ENCODE measurements at regions not wholly inside any gene's neighbourhood (a gene's known extent, or its start where the extent isn't known, plus 50 kb on each side); places are given as distances from the start of the nearest gene placed in this dataset.

- H3K9me3 ChIP-seq (ENCODE audit: control insufficient read depth, insufficient read depth, low read length), result no peaks in the 10 kb centered on the region
- H3K36me3 ChIP-seq (ENCODE audit: insufficient read depth, low read length), result no peaks in the 10 kb centered on the region
- no peak overlapping the region for H3K9ac ChIP-seq (ENCODE audit: low read depth, low read length)
- peaks cover 4% of the 10 kb centered on the region; the same call in 1 of the 2 replicates for H3K4me1 ChIP-seq (ENCODE audit: insufficient read depth, low read length)
Observed at GRCh38 chr2:220147161-220148038, 520.0 kb downstream of the SLC4A3 start.

- Histone ChIP-seq H3K4me1 (ENCODE audit: insufficient read depth, low read length) (no peaks in the 10 kb centered on the region), H3K9ac (ENCODE audit: low read depth, low read length) (no peak overlapping the region), H3K36me3 (ENCODE audit: insufficient read depth, low read length) (no peaks in the 10 kb centered on the region), H3K9me3 (ENCODE audit: control insufficient read depth, insufficient read depth, low read length) (no peaks in the 10 kb centered on the region)
Observed at GRCh38 chr2:220148471-220149248, 521.2 kb downstream of the SLC4A3 start.

GRCh38 chr2:220151341-220151740, 523.9 kb downstream of the SLC4A3 start:
- no peaks in the 10 kb centered on the region for H3K4me1 ChIP-seq (ENCODE audit: insufficient read depth, low read length)
- H3K9me3 ChIP-seq (ENCODE audit: control insufficient read depth, insufficient read depth, low read length), result no peaks in the 10 kb centered on the region
- no peaks in the 10 kb centered on the region for H3K36me3 ChIP-seq (ENCODE audit: insufficient read depth, low read length)
- H3K9ac ChIP-seq (ENCODE audit: low read depth, low read length), result no peak overlapping the region

- Histone ChIP-seq H3K9ac (ENCODE audit: low read depth, low read length) (no peak overlapping the region), H3K36me3 (ENCODE audit: insufficient read depth, low read length) (no peaks in the 10 kb centered on the region), H3K9me3 (ENCODE audit: control insufficient read depth, insufficient read depth, low read length) (no peaks in the 10 kb centered on the region), H3K4me1 (ENCODE audit: insufficient read depth, low read length) (no peaks in the 10 kb centered on the region)
Observed at GRCh38 chr2:220152281-220152935, 525.0 kb downstream of the SLC4A3 start.

- Histone ChIP-seq H3K9ac (ENCODE audit: low read depth, low read length) (no peak overlapping the region), H3K36me3 (ENCODE audit: insufficient read depth, low read length) (no peaks in the 10 kb centered on the region), H3K9me3 (ENCODE audit: control insufficient read depth, insufficient read depth, low read length) (no peaks in the 10 kb centered on the region), H3K4me1 (ENCODE audit: insufficient read depth, low read length) (no peaks in the 10 kb centered on the region)
Observed at GRCh38 chr2:220153118-220153517, 525.7 kb downstream of the SLC4A3 start.

- no peaks in the 10 kb centered on the region for H3K9me3 ChIP-seq (ENCODE audit: control insufficient read depth, insufficient read depth, low read length)
- H3K36me3 ChIP-seq (ENCODE audit: insufficient read depth, low read length), result no peaks in the 10 kb centered on the region
- no peaks in the 10 kb centered on the region for H3K4me1 ChIP-seq (ENCODE audit: insufficient read depth, low read length)
- no peak overlapping the region for H3K9ac ChIP-seq (ENCODE audit: low read depth, low read length)
Observed at GRCh38 chr2:220154304-220154703, 526.9 kb downstream of the SLC4A3 start.

- H3K36me3 ChIP-seq (ENCODE audit: insufficient read depth, low read length), result no peaks in the 10 kb centered on the region
- no peak overlapping the region for H3K9ac ChIP-seq (ENCODE audit: low read depth, low read length)
- no peaks in the 10 kb centered on the region for H3K9me3 ChIP-seq (ENCODE audit: control insufficient read depth, insufficient read depth, low read length)
- no peaks in the 10 kb centered on the region for H3K4me1 ChIP-seq (ENCODE audit: insufficient read depth, low read length)
Observed at GRCh38 chr2:220157312-220157711, 529.9 kb downstream of the SLC4A3 start.

GRCh38 chr2:220159738-220160137, 532.3 kb downstream of the SLC4A3 start:
- H3K36me3 ChIP-seq (ENCODE audit: insufficient read depth, low read length), result no peaks in the 10 kb centered on the region
- H3K4me1 ChIP-seq (ENCODE audit: insufficient read depth, low read length), result no peaks in the 10 kb centered on the region
- no peaks in the 10 kb centered on the region for H3K9me3 ChIP-seq (ENCODE audit: control insufficient read depth, insufficient read depth, low read length)
- no peak overlapping the region for H3K9ac ChIP-seq (ENCODE audit: low read depth, low read length)

- H3K9ac ChIP-seq (ENCODE audit: low read depth, low read length), result no peak overlapping the region
- no peaks in the 10 kb centered on the region for H3K36me3 ChIP-seq (ENCODE audit: insufficient read depth, low read length)
Observed at GRCh38 chr2:220162320-220162719, 534.9 kb downstream of the SLC4A3 start.

GRCh38 chr2:220163486-220163885, 536.1 kb downstream of the SLC4A3 start:
- Histone ChIP-seq H3K36me3 (ENCODE audit: insufficient read depth, low read length) (no peaks in the 10 kb centered on the region), H3K9ac (ENCODE audit: low read depth, low read length) (no peak overlapping the region), H3K4me1 (ENCODE audit: insufficient read depth, low read length) (no peaks in the 10 kb centered on the region), H3K9me3 (ENCODE audit: control insufficient read depth, insufficient read depth, low read length) (no peaks in the 10 kb centered on the region; the same call in 1 of the 2 replicates)

More at GRCh38 chr2:220162320-220162719, 534.9 kb downstream of the SLC4A3 start:
- Histone ChIP-seq H3K9me3 (ENCODE audit: control insufficient read depth, insufficient read depth, low read length) (no peaks in the 10 kb centered on the region), H3K4me1 (ENCODE audit: insufficient read depth, low read length) (no peaks in the 10 kb centered on the region)

- H3K9ac ChIP-seq (ENCODE audit: low read depth, low read length), result no peak overlapping the region
- no peaks in the 10 kb centered on the region for H3K36me3 ChIP-seq (ENCODE audit: insufficient read depth, low read length)
- H3K4me1 ChIP-seq (ENCODE audit: insufficient read depth, low read length), result no peaks in the 10 kb centered on the region
- H3K9me3 ChIP-seq (ENCODE audit: control insufficient read depth, insufficient read depth, low read length), result no peaks in the 10 kb centered on the region; the same call in none of the 2 replicates
Observed at GRCh38 chr2:220165401-220165800, 538.0 kb downstream of the SLC4A3 start.

GRCh38 chr2:220166616-220167015, 539.2 kb downstream of the SLC4A3 start:
- no peaks in the 10 kb centered on the region; the same call in none of the 2 replicates for H3K9me3 ChIP-seq (ENCODE audit: control insufficient read depth, insufficient read depth, low read length)
- H3K4me1 ChIP-seq (ENCODE audit: insufficient read depth, low read length), result no peaks in the 10 kb centered on the region
- H3K36me3 ChIP-seq (ENCODE audit: insufficient read depth, low read length), result no peaks in the 10 kb centered on the region
- H3K9ac ChIP-seq (ENCODE audit: low read depth, low read length), result no peak overlapping the region

- no peaks in the 10 kb centered on the region for H3K36me3 ChIP-seq (ENCODE audit: insufficient read depth, low read length)
- no peak overlapping the region for H3K9ac ChIP-seq (ENCODE audit: low read depth, low read length)
- H3K4me1 ChIP-seq (ENCODE audit: insufficient read depth, low read length), result no peaks in the 10 kb centered on the region
- H3K9me3 ChIP-seq (ENCODE audit: control insufficient read depth, insufficient read depth, low read length), result no peaks in the 10 kb centered on the region; the same call in none of the 2 replicates
Observed at GRCh38 chr2:220167956-220168355, 540.5 kb downstream of the SLC4A3 start.

- Histone ChIP-seq H3K9ac (ENCODE audit: low read depth, low read length) (no peak overlapping the region), H3K4me1 (ENCODE audit: insufficient read depth, low read length) (no peaks in the 10 kb centered on the region), H3K9me3 (ENCODE audit: control insufficient read depth, insufficient read depth, low read length) (no peaks in the 10 kb centered on the region; the same call in none of the 2 replicates), H3K36me3 (ENCODE audit: insufficient read depth, low read length) (no peaks in the 10 kb centered on the region)
Observed at GRCh38 chr2:220168891-220169546, 541.6 kb downstream of the SLC4A3 start.

Measured in ES-I3 (cell line).